Hematopoietic multipotent progenitor cell treated with erythropoietin and hydrocortisone succinate and interleukin-3 and kit ligand, for 8 days (in vitro differentiated cells): ENCODE measurements at regions not wholly inside any gene's neighbourhood (a gene's known extent, or its start where the extent isn't known, plus 50 kb on each side); places are given as distances from the start of the nearest gene placed in this dataset.

Experiments
- DNase-seq: peaks from one replicate; pipeline ENCODE4 v3.0.0-alpha.2; 2015

DNA sequence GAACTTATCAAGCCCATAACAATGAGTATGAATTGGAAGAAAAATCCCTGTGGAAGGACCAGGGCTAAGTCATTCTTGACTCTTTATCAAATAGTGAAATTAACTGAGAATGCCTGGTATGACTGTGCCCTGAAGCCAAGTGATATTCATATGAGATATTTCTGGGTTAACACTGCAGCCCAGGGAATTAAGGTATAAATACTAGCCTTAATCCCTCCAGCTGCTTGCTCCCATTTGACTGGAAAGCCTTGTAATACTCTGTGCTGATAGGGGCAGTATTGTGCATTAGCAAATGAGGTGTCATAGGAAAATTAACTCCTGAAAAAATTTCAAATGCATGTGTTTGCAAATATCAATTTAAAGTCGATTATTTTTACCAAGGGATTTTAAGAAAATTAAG, 568.8 kb downstream of the LMO4 start:
- no peak for DNase-seq

DNA sequence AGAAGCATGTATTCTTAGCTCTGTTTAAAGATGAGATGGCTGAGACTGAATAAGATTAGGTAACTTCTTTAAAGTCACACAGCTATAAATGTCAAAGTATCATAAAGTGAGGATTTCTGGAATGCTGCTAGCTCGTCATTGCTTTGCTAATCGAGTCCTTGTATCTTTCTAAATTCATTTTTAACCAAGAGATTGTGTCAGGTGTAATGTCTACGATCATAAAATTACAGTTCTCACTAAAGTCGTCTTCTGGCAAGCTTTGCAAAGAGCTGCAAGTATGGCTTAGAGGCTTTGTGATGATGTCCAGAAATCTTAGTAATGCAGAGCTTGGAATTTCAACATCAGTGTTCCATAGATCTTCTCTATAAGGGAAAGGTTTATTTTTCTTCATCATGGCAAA, 569.8 kb downstream of the LMO4 start:
- DNase-seq = no peak

DNA sequence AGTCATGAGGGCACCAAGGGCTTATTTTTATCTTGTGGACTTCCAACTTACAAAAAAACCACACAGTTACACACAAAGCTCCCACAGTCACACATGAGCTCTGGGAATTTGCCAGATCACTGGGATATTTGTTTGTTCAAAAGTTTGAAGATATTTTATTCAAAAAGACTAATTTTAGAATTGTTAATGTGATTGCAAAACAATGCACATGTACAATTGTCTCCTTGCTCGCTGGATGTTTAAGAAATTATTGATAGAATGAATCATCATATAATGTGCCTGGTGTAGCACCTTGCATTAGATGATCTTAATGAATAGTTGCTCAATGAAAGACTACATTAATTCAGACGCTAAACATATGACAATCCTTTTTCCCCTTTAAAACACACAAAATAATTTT, 570.3 kb downstream of the LMO4 start:
- DNase-seq = no peak

DNA sequence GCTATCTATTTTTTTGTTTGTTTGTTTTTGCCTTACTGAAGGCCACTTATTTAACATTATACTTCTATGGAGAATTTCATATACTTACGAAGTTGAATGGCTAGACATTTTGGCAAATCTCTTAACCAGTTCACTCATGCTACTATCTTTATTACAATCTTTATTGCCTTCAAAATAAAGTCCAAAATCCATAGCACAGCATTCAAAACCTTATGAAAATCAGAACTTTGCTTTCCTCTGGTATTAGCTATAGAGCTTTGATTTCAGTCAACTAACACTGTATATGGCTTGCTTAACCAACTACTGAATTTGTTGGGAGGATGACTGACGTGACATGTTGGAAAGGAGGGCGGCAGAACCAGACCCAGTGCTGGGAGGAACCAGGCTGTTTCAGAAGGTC, 571.1 kb downstream of the LMO4 start:
- no peak for DNase-seq

DNA sequence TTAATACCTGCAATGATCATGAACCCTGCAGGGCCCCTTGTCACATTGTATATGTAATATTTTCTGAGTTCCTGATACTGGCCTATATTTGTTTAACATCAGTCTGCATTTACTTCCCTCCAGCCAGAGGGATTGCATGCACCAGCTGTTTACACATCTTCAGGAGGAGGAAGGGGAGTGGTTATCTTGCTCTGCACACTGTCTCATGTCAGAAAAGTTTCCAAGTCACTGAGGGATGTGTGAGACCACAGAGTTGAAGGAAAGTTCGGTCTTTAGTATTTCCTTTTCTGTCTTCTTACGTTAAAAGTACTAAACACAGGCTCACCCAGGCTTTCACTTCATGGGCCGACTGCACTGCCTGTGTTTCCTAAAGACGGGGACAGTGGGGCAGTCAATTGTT, 574.1 kb downstream of the LMO4 start:
- peak; percentile 68 for DNase-seq

DNA sequence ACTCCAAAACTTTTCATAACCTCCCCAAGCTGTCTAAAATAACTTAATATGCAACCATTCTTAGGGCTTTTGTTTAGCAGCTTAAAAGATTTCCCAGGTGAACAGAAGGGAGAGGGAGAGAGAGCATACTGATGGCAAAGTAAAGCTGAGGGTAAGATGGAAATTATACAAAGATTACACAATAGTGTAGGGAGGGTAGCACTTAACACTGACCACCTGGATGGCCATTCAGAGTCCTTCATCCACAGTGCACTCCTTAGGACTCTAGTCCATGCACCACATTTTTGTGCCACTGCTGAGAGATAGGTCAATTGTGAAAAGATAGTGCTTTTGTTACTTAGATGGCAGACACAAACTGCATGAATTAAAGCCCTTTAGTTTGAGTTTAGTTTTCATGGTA, 574.6 kb downstream of the LMO4 start:
- no peak for DNase-seq

DNA sequence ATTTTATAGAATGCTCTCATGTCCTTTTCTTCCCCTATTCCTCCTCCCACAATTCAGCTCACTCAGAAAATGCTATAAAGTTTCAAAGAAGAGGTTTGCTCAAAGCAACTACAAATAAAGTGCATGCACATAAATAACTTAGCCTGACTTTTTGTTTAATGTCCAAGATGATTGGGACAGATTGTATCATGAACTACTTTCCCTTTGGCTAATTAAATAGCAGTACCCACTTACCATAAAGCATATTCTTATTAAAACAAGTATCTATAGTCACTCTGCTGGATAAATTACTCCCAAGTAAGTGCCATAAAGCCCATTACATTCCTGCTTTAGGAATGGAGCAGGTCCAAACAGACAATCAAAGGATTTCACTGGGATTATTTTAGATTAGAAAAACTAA, 576.0 kb downstream of the LMO4 start:
- DNase-seq = no peak

DNA sequence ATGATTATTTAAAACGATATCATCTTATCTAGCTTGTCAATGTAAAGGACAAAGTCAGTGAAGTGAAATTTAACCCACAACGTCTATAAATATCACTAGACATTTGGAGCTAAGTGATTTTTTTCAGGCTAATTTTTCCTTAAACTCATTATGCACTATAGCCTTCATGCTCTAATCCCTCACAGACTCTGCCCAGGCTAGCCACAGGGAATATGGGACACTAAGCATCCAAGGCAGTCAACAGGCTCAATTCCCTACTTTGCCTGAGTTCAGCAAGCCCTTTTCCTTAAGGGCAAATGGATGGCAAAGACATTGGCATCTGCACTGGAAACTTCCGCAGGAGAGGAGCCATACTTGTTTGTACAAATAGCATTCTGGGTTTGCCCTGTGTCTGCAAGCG, 577.0 kb downstream of the LMO4 start:
- DNase-seq = no peak

DNA sequence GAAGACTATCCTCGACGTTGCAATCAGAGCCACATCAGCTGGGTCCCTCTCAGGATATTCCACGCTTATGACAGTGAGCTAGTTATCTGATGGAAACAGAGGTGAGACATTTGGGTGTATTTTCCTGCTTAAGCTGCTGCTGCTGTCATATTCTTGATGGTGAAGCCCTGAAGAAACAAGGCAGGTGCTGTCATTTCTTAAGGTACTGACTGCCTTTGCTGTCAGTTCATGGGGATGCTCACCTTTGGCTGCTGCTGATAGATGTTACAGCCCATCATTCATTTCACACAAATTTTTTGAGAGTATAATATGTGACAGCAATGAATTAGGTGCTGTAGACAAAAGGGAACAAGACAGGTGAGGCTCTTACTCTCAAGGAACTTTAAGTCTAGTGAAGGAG, 577.4 kb downstream of the LMO4 start:
- DNase-seq = no peak

DNA sequence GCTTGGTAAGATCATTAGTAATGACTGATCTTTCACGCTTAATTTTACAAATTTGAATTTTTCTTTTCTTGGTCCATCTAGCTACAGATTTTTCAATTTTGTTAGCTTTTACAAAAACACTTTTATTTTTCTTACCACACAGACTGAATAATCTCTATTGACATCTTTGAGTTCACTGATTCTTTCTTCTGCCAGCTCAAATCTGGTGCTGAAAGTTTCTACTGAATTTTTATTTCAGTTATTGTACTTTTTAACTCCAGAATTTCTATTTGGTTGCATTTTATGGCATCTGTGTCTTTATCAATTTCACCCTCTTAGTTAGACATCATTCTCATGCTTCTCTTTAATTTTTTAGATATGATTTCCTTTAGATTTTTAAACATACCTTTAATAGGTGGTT, 584.7 kb downstream of the LMO4 start:
- DNase-seq = no peak

DNA sequence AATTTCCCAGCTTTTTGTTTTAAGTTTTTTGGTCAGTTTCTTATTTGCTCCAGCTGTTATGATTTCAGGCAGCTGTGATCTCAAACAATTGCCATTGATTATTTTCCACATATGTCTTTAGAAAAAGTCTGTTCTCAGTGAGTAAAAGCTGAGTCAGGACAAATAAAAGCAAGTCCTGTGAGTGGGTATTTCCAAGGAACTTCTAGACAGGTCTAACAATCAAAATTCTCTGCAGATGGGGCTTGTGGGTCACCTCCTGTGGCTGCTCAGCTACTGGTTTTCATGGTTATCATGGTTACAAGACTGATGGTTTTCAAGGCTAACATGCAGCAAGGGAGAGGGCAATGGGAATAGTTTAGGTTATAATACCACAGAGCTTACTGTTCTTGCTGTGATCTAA, 585.7 kb downstream of the LMO4 start:
- no peak for DNase-seq

DNA sequence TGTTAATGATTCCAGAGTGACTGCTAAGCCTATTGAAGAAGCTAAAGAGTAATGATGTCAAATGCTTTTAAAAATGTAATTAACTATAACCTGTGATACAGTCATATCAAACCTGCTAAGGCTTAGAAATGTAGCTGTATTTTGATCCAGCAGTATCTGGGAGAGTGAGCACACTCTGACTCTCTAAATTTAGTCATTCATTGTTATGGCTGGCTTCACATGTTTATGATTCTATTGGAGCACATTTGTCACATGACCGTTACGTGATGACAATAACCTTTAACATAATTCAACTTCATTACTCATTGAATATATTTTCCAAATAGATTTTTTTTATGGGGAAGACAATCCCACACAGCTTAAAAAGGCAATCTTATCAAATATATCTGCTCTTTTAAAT, 587.1 kb downstream of the LMO4 start:
- DNase-seq = no peak

DNA sequence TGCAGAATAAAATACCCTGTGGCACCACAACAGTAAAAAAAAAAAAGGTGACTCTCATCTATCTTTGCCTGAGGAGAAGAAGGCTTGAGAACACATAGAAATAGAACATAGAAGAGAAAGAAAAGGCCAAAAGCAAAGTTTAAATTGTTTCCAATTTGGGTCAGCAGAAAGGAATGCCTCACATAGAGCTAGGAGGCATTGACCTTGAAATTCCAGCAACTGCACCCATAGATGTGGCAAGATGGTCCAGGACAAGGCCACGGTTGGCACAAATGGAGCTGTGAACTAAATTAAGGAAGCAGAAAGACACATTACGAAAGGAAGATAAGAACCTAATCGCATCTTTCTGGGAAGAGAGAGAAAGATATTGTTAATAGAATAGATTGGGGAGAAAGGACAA, 588.3 kb downstream of the LMO4 start:
- no peak for DNase-seq

DNA sequence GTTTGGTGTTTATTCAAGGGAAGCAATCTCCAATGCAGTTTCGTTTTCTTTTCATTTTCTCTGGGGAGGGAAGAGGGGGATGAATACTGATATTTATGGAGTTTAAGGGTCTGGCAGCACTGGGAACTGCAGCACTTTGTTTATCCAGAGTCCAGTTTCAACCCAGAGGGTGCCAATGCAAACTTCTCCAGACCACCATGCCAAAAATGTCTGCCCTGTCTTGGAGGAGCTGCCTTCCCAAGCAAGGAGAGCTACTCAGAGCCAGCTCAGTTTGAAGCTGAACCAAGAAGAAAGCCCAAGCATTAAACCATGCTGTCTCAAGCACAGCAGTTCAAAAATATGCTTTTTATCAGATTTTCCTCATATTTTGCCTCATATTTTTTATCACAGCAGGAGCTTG, 589.7 kb downstream of the LMO4 start:
- DNase-seq = no peak

DNA sequence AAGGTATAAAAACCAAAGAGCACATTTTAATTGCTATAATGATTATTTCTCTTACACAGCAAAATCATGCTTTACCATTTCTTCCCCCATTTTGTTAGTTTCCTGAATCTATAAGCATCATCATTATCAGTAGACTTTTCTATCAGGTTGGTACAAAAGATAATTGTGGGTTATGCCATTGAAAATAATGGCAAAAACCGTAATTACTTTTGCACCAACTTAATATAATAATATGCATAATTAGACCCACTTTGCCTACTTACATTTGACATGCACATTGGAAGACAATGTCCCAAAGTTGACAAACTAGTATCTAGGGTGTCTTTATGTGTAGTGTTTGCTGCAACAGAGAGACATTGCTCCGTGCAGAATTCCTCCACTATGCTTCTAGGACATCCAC, 594.2 kb downstream of the LMO4 start:
- DNase-seq = no peak

DNA sequence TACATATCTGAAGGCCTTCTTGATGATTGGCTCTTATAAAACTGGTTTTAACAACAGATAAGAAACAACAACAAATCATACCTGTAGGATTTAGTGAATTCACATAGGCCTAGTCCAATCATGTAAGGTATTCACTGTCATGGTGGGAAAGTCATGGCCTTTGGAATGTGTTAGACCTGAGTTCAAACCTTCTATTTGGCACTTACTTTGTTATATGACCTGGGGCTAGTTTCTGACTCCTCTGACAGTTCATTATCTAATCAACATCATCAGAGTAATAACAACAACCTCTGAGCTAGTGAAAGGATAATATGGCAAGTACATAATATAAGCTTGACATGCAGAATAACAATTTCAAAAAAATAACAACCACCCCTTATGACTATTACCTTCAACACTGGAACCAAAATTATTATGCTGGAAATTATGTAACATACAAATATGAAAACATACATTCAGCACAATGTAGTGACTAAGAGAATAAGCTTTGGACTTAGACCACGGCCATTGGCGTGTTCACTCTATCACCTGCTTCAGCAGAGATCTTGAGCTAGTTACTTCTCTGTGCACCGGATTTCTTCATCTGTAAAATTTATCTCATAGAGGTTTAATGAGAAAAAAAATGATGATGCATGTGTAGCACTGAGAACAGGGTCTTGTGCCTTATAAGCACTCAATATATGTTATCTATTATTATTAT, 597.6 kb downstream of the LMO4 start:
- no peak for DNase-seq

DNA sequence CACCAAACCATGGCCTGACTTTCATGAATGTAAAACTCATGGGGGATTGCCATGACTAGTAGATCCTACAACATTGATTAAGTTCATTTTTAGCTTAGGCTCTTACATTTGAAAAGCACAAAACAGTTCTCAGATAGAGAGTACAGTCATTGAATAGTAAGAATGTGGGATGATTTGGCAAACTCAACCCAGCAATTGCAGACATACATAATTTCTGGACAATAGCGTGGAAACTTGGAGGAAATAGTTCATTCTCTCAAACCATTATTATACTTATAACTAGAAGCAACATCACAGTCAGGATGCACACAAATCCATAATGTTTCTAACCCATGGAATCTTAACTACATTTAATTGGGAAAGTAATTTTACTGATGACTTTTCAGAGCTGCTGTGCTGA, 598.2 kb downstream of the LMO4 start:
- no peak for DNase-seq

DNA sequence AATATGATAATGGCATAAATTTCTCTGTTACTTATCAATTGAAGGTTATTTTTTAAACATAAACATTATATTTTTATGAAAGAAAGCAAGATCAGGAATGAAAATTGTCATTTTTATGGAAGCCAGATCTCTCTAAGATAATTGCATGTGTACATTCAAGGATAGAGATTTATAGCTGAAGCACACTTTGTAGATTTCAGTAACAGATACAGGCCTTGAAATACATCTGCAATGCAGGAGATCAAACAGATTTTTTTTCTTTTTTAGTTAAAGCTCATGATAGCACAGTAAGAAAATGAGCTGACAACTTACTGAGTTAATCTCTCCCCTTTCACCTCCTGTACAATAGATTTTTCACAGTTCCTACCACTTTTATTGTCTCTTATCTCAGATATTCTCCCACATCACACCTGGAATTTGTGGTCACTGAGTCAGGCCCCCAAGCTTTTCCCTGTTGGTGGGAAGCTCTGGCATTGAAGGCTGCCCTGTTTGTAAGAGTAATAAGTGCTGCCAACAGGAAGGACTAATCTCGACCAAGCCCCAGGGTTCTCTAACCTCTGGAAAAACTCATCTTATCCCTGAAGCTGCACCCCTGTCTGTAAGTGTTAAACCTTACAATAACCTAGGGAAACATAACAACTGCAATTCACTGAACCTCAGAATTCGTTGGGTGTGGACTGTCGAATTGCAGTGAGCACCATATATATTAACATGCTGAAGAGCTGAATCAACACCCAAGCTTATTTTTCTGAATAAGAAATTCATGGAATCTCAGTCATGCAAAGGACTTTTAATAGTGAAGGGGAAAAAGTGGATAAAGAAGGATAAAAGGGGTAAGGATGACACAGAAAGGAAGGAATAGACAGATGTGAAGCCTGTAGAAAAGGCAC, 599.0 kb downstream of the LMO4 start:
- DNase-seq = no peak

DNA sequence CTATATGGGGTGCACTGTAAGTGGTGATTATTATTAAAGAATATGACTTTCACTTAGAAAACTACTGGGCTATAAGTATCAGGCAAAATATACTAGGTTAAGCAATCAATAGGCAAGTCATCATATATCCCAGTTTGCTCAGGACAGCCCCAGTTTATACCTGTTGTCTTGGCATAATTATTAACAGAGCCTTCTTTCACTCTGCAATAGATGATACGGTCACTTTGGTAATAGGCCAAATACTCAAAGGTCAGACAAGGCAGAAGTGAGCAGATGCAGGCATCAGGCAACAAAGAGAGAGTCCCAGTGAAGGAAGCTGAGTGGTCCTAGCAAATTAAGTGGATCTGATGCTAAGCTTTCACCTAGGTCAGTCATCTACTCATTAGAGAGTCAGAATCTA, 599.9 kb downstream of the LMO4 start:
- no peak for DNase-seq

DNA sequence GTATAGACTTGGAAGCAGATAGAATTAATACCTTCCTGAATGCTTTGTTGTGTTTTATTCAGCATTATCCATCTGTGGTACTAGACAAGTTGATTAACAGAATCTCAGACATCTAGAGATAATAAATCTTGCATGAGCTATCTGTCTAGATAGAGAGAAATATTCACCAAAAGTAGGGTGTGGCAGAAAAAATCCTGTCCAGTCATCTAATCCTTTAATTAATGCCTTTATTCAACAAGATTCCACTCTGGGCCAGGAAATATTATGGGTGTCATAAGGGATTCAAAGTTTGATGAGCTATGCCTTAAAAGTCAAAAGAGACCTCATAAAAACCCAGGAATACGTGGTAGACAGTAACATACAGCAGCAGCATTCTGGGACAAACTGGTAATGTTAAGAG, 601.2 kb downstream of the LMO4 start:
- no peak for DNase-seq

DNA sequence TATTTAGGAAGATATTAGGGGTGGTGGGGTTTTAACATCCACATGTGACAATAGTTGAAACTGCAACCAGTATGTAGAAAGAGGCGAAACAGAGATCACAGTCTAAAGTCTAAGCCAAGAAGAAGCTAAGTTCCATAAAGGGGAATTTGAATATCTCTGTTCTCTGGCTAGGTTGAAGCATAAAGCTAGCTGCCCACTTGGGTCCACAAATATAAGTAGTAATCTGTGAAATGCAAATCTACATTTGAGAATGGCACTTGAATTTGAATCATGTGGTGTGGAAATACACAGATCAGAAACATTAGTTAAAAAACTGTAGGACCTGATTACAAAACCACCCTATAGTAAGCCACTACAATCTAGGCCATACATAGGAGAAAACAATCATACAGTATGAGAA, 602.1 kb downstream of the LMO4 start:
- DNase-seq = no peak

DNA sequence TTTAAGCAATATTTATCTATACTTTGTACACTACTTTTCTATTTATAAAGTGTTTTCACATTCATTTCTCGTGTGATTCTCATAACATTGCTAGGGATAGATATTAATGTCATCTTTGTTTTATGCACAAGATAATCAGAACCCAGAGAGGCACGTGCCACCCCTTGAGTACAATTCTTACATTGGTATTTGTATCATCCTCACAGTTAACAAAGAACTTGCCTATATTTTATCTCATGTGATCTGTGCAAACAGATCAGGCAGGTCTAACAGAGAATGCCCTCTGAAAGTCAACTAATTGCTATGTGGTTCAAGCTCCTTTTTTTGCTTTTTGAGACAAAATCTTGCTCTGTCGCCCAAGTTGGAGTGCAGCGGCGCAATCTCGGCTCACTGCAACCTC, 604.5 kb downstream of the LMO4 start:
- DNase-seq = no peak

DNA sequence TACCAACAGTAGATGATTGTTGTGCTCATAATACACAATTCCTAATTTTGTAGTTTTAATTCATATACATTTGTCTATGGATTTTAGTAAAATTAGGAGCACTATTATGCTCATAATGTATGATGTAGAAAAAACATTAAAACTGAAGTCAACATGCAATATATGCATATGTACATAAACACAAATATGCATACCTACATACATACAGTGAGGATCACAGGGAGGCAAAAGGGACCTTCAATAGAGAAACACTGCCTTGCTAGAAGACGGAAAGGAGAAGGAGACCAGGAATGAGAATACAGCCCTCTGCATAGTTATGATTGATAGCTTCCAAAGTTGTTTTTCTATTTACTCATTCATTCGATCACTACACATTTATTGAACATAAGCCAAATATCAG, 606.5 kb downstream of the LMO4 start:
- no peak for DNase-seq

DNA sequence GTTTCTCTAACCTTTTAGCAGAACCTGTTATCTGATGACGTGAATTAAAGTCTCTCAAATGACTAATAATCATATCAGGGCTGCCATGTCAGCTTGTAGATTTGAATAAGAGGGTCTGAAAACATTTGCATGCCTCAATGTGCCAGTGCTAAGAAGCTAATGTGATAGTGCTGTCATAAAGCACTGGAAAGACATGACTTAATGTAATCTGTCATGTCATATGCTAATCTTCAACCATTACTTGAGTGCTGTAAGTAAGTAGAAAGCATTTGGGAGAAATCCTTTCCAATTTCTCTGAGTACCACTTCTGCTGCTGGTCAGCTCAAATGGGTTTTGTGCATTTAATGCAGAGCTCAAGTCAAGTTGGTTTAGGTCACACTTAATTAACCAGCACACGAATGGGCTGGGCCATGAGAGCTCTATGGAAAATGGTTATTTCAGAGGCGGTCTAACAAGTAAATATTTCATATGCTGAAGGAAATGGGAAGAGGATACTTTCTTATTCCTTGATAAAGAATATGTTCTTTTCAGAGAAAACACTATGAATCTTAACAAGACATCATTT, 609.2 kb downstream of the LMO4 start:
- DNase-seq = no peak
